Omental fat pad (tissue), 3 donors: ENCODE measurements at regions not wholly inside any gene's neighbourhood (a gene's known extent, or its start where the extent isn't known, plus 50 kb on each side); places are given as distances from the start of the nearest gene placed in this dataset.

Experiments
- ATAC-seq: fragments of 150-250 bp; one replicate; pipeline ENCODE4 v1.9.1; 2016; ENCODE audit warnings: mild to moderate bottlenecking, moderate library complexity; ENCODE audit not compliant: low FRiP score
- DNase-seq: peaks from one replicate; pipeline ENCODE4 v3.0.0-alpha.2; 2019; ENCODE audit warnings: low spot score
- CTCF ChIP-seq, 3 donors: fragments of 450-650 bp; IDR thresholded peaks; one replicate each; pipeline ENCODE4 v1.5.1; 2016 to 2017; ENCODE audit warnings: antibody characterized with exemption in 3 of 3, mild to moderate bottlenecking in 3 of 3, moderate library complexity in 2 of 3

GRCh38 chr21:19999369-20000272, 998.6 kb upstream of the NCAM2 start:
- DNase-seq (no peak), ATAC-seq (no peak)
- TF ChIP-seq CTCF (IDR thresholded peaks at IDR 0.05): no peak

- ATAC-seq: no peak
- TF ChIP-seq CTCF (IDR thresholded peaks at IDR 0.05): no peak
- DNase-seq: no peak
Measured at GRCh38 chr21:20004367-20004766, 993.8 kb upstream of the NCAM2 start.

GRCh38 chr21:20010691-20011200, 987.5 kb upstream of the NCAM2 start:
- no peak for TF ChIP-seq CTCF (IDR thresholded peaks at IDR 0.05)
- ATAC-seq (no peak), DNase-seq (no peak)

- no peak for DNase-seq
- no peak for ATAC-seq
- TF ChIP-seq CTCF (IDR thresholded peaks at IDR 0.05): no peak
Measured at GRCh38 chr21:20013851-20014250, 984.4 kb upstream of the NCAM2 start.

- ATAC-seq: no peak
- no peak for TF ChIP-seq CTCF (IDR thresholded peaks at IDR 0.05)
- no peak for DNase-seq
Measured at GRCh38 chr21:20016435-20017005, 981.7 kb upstream of the NCAM2 start.

GRCh38 chr21:20020026-20020425, 978.2 kb upstream of the NCAM2 start:
- no peak for DNase-seq
- no peak for TF ChIP-seq CTCF (IDR thresholded peaks at IDR 0.05)
- ATAC-seq: no peak
